ENCODE measurements at regions not wholly inside any gene's neighbourhood (a gene's known extent, or its start where the extent isn't known, plus 50 kb on each side); places are given as distances from the start of the nearest gene placed in this dataset.

- intact Hi-C loops (cut with micrococcal nuclease): no loop called here
- no peak for DNase-seq (ENCODE audit: low read depth, low spot score)
- H4K20me1 ChIP-seq (replicated peaks; ENCODE audit: control insufficient read depth, extremely low read depth, insufficient read depth, low read length): no peaks in the 10 kb centered on the region
- H3K4me2 ChIP-seq (ENCODE audit: insufficient read depth, low read length): no peak overlapping the region
- H3K4me3 ChIP-seq (replicated peaks in 1 of 3; ENCODE audit: insufficient read depth in 1 of 3, low read depth in 1 of 3, low read length in 3 of 3): no peak overlapping the region
- H3K36me3 ChIP-seq (ENCODE audit: control insufficient read depth in 2 of 2, extremely low read depth in 1 of 2, insufficient read depth in 2 of 2, low read length in 2 of 2): no peaks in the 10 kb centered on the region
- dilution Hi-C loops (cut with MboI; ENCODE audit: extremely low pct_ligation_motif_present, low sequenced_read_pairs): no loop called here
- H3K9me3 ChIP-seq (replicated peaks; ENCODE audit: control insufficient read depth, insufficient read depth, low read length): no peaks in the 10 kb centered on the region
- no peaks in the 10 kb centered on the region for H3K9me1 ChIP-seq (replicated peaks; ENCODE audit: control insufficient read depth, extremely low read depth, insufficient read depth, low read length)
- BruUV-seq (replicated peaks): no TSS peak
- no peak overlapping the region for H3K27ac ChIP-seq (ENCODE audit: insufficient read depth, low read depth, low read length)
- no peak overlapping the region for H2AFZ ChIP-seq (ENCODE audit: low read depth, low read length)
- peaks cover 6 to 13% of the 10 kb centered on the region in 2 experiments for H3K27me3 ChIP-seq (ENCODE audit: control insufficient read depth in 2 of 2, insufficient read depth in 2 of 2, low read length in 2 of 2)
- no peaks in the 10 kb centered on the region for H3K79me2 ChIP-seq (ENCODE audit: control insufficient read depth, insufficient read depth, low read length)
- no peak for FAIRE-seq
- H3K4me1 ChIP-seq (ENCODE audit: control insufficient read depth, extremely low read depth, insufficient read depth, low read length): no peaks in the 10 kb centered on the region
- TF ChIP-seq POLR2AphosphoS5 (IDR thresholded peaks at IDR 0.05; ENCODE audit: insufficient read depth, low read depth, low read length): no peak
- TF ChIP-seq JUN (IDR thresholded peaks at IDR 0.05; ENCODE audit: borderline replicate concordance, insufficient read depth, insufficient read length, low read depth): no peak
- no peak for TF ChIP-seq POLR2A (IDR thresholded peaks at IDR 0.05; ENCODE audit: low read depth, low read length)
- TF ChIP-seq, protein P1, sequence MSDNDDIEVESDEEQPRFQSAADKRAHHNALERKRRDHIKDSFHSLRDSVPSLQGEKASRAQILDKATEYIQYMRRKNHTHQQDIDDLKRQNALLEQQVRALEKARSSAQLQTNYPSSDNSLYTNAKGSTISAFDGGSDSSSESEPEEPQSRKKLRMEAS (IDR thresholded peaks at IDR 0.05; ENCODE audit: insufficient read depth, insufficient read length): no peak
- TF ChIP-seq, protein P2, sequence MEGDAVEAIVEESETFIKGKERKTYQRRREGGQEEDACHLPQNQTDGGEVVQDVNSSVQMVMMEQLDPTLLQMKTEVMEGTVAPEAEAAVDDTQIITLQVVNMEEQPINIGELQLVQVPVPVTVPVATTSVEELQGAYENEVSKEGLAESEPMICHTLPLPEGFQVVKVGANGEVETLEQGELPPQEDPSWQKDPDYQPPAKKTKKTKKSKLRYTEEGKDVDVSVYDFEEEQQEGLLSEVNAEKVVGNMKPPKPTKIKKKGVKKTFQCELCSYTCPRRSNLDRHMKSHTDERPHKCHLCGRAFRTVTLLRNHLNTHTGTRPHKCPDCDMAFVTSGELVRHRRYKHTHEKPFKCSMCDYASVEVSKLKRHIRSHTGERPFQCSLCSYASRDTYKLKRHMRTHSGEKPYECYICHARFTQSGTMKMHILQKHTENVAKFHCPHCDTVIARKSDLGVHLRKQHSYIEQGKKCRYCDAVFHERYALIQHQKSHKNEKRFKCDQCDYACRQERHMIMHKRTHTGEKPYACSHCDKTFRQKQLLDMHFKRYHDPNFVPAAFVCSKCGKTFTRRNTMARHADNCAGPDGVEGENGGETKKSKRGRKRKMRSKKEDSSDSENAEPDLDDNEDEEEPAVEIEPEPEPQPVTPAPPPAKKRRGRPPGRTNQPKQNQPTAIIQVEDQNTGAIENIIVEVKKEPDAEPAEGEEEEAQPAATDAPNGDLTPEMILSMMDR (IDR thresholded peaks at IDR 0.05; ENCODE audit: extremely low read depth in 1 of 2, insufficient read depth in 1 of 2, low read depth in 1 of 2, low read length in 2 of 2): no peak
- no peak for TF ChIP-seq EZH2 (IDR thresholded peaks at IDR 0.05; ENCODE audit: borderline replicate concordance, low read depth, low read length, severe bottlenecking)
- no peak for TF ChIP-seq GATA2 (IDR thresholded peaks at IDR 0.05; ENCODE audit: insufficient read depth, insufficient read length, low read depth, low read length)
- TF ChIP-seq FOS (IDR thresholded peaks at IDR 0.05; ENCODE audit: borderline replicate concordance, insufficient read depth, low read length): no peak
- TF ChIP-seq MYC (IDR thresholded peaks at IDR 0.05; ENCODE audit: low read depth, low read length): no peak
- no peak overlapping the region for H3K9ac ChIP-seq (replicated peaks; ENCODE audit: extremely low read depth, insufficient read depth, low read length)
- CTCF ChIA-PET: interaction anchor here (1.0 to 1.8 kb wide), 3 partner anchors 10 to 23 kb away, joined by 3 to 4 read pairs (median 3); no protein-coding TSS in a partner anchor
- POLR2A ChIA-PET: no interaction called here
Observed at GRCh38 chr1:38778051-38778450, 81.5 kb downstream of the RRAGC start.
